Astrocyte (in vitro differentiated cells and primary cell): ENCODE measurements at regions not wholly inside any gene's neighbourhood (a gene's known extent, or its start where the extent isn't known, plus 50 kb on each side); places are given as distances from the start of the nearest gene placed in this dataset.

Source experiments
- DNase-seq: peaks from one replicate; pipeline ENCODE4 v3.0.0-alpha.2; 2010; ENCODE audit warnings: low read depth
- FAIRE-seq: peaks from 2 replicates; lab custom pipeline; 2011; peaks lifted over from hg19 to GRCh38; lab: Jason Lieb, UNC
- H2AFZ ChIP-seq: 2 replicates; pipeline ENCODE4 v1.6.0; 2012; ENCODE audit warnings: low read depth, low read length, inconsistent platforms
- H3K27ac ChIP-seq: 2 replicates; pipeline ENCODE4 v1.5.1; 2011; ENCODE audit warnings: low read depth, low read length, inconsistent platforms
- H3K27me3 ChIP-seq: 2 replicates; pipeline ENCODE4 v1.6.0; 2011; ENCODE audit warnings: low read length, inconsistent platforms; ENCODE audit not compliant: insufficient read depth
- H3K36me3 ChIP-seq: 2 replicates; pipeline ENCODE4 v1.5.1; 2011; ENCODE audit warnings: low read length, inconsistent platforms; ENCODE audit not compliant: insufficient read depth
- H3K4me1 ChIP-seq: 2 replicates; pipeline ENCODE4 v1.5.1; 2011; ENCODE audit warnings: low read length, inconsistent platforms; ENCODE audit not compliant: insufficient read depth
- H3K4me2 ChIP-seq: 2 replicates; pipeline ENCODE4 v1.6.0; 2012; ENCODE audit warnings: low read length, inconsistent platforms
- H3K4me3 ChIP-seq: 2 replicates; pipeline ENCODE4 v1.5.1; 2011; ENCODE audit warnings: low read depth, mild to moderate bottlenecking, low read length, inconsistent platforms; ENCODE audit not compliant: insufficient read depth
- H3K79me2 ChIP-seq: 2 replicates; pipeline ENCODE4 v1.6.0; 2012; ENCODE audit warnings: mild to moderate bottlenecking, low read length, inconsistent platforms; ENCODE audit not compliant: insufficient read depth
- H3K9ac ChIP-seq: 2 replicates; pipeline ENCODE4 v1.6.0; 2012; ENCODE audit warnings: mild to moderate bottlenecking, low read length, inconsistent platforms
- H3K9me3 ChIP-seq: 2 replicates; pipeline ENCODE4 v1.5.1; 2012; ENCODE audit warnings: low read depth, mild to moderate bottlenecking, low read length, inconsistent platforms; ENCODE audit not compliant: insufficient read depth
- H4K20me1 ChIP-seq: 2 replicates; pipeline ENCODE4 v1.6.0; 2012; ENCODE audit warnings: low read length, inconsistent platforms; ENCODE audit not compliant: insufficient read depth
- H3K27ac Mint-ChIP-seq: one replicate; pipeline ENCODE4 v1.8.0; 2021; ENCODE audit warnings: mild to moderate bottlenecking, mixed read lengths; ENCODE audit not compliant: unreplicated experiment
- H3K27me3 Mint-ChIP-seq: one replicate; pipeline ENCODE4 v1.8.0; 2021; ENCODE audit warnings: low read depth, mixed read lengths; ENCODE audit not compliant: unreplicated experiment
- H3K36me3 Mint-ChIP-seq: one replicate; pipeline ENCODE4 v1.8.0; 2021; ENCODE audit warnings: low read depth, mixed read lengths; ENCODE audit not compliant: unreplicated experiment
- H3K4me1 Mint-ChIP-seq: one replicate; pipeline ENCODE4 v1.8.0; 2021; ENCODE audit warnings: low read depth, mixed read lengths; ENCODE audit not compliant: unreplicated experiment
- H3K4me3 Mint-ChIP-seq: one replicate; pipeline ENCODE4 v1.8.0; 2021; ENCODE audit warnings: mild to moderate bottlenecking, moderate library complexity, mixed read lengths; ENCODE audit not compliant: unreplicated experiment
- H3K9me3 Mint-ChIP-seq: one replicate; pipeline ENCODE4 v1.8.0; 2021; ENCODE audit warnings: mild to moderate bottlenecking, mixed read lengths; ENCODE audit not compliant: unreplicated experiment
- EZH2 ChIP-seq: IDR thresholded peaks from 2 replicates; pipeline ENCODE4 v1.6.1; 2012; ENCODE audit warnings: mild to moderate bottlenecking, low read length, inconsistent platforms; ENCODE audit not compliant: insufficient read depth
- TF ChIP-seq, protein P1 (sequence below): IDR thresholded peaks from 2 replicates; pipeline ENCODE4 v1.5.1; 2011; ENCODE audit warnings: low read depth, mild to moderate bottlenecking, inconsistent platforms, low read length, moderate library complexity; ENCODE audit not compliant: insufficient read depth

DNA sequence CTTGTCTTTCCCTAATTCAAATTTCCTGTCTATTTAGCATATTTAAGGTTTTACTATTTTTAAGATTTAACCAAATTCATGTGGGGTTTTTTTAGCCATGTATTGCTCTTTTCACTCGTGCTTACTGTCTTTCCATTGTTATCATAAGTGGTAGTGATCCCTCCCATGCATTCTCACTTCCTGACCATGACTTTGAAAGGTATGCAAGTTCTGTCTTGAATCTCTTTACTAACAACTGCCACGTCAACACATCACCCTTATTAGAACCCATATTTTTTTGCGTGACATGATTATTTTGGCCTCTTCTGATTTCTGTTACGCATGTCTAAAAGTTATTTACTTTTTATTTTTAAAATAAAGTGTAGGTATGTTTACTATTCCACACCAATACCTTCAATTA is 94.7 kb upstream of the CDH6 start:
- FAIRE-seq = no peak
- Mint-ChIP-seq H3K4me3 (no peak overlapping the region), H3K27me3 (no peaks in the 10 kb centered on the region), H3K4me1 (peaks cover 9% of the 10 kb centered on the region), H3K9me3 (no peaks in the 10 kb centered on the region), H3K27ac (no peak overlapping the region), H3K36me3 (no peaks in the 10 kb centered on the region)
- Histone ChIP-seq H3K27ac (no peak overlapping the region), H2AFZ (no peak overlapping the region), H3K4me2 (no peak overlapping the region), H3K4me3 (no peak overlapping the region), H3K4me1 (peaks cover 13% of the 10 kb centered on the region), H3K36me3 (no peaks in the 10 kb centered on the region), H3K9me3 (no peaks in the 10 kb centered on the region), H3K9ac (no peak overlapping the region), H3K79me2 (no peaks in the 10 kb centered on the region), H3K27me3 (no peaks in the 10 kb centered on the region), H4K20me1 (no peaks in the 10 kb centered on the region)
- DNase-seq = no peak
- no peak for TF ChIP-seq EZH2

DNA sequence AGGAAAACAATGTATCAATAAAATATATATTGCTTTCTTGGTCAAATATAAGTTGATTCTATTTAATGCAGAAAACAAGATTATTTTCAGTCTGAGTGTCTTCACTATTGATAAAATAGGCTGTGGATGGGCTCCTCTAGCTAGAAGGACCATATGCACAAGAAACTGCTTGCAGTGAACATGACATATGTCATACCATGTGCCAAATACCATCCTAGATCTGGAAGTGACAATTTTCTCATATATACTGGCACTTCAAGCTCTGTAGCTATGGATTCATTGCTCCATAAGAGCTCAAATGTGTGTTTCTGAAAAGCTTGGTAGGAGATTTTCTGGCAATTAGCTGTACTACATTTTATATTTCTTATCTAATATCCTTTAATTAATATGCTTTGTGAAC is 95.6 kb upstream of the CDH6 start:
- peaks cover 13% of the 10 kb centered on the region for H3K4me1 ChIP-seq
- no peaks in the 10 kb centered on the region for H3K79me2 ChIP-seq
- FAIRE-seq (no peak), DNase-seq (no peak)
- H3K9ac ChIP-seq = no peak overlapping the region
- peaks cover 6% of the 10 kb centered on the region for H3K9me3 Mint-ChIP-seq
- no peaks in the 10 kb centered on the region for H3K27me3 Mint-ChIP-seq
- H3K36me3 ChIP-seq = no peaks in the 10 kb centered on the region
- H2AFZ ChIP-seq = no peak overlapping the region
- no peak overlapping the region for H3K4me3 ChIP-seq
- H3K27me3 ChIP-seq = no peaks in the 10 kb centered on the region
- no peak overlapping the region for H3K4me2 ChIP-seq
- no peaks in the 10 kb centered on the region for H4K20me1 ChIP-seq
- no peak overlapping the region for H3K4me3 Mint-ChIP-seq
- TF ChIP-seq EZH2 = no peak
- TF ChIP-seq, protein P1, sequence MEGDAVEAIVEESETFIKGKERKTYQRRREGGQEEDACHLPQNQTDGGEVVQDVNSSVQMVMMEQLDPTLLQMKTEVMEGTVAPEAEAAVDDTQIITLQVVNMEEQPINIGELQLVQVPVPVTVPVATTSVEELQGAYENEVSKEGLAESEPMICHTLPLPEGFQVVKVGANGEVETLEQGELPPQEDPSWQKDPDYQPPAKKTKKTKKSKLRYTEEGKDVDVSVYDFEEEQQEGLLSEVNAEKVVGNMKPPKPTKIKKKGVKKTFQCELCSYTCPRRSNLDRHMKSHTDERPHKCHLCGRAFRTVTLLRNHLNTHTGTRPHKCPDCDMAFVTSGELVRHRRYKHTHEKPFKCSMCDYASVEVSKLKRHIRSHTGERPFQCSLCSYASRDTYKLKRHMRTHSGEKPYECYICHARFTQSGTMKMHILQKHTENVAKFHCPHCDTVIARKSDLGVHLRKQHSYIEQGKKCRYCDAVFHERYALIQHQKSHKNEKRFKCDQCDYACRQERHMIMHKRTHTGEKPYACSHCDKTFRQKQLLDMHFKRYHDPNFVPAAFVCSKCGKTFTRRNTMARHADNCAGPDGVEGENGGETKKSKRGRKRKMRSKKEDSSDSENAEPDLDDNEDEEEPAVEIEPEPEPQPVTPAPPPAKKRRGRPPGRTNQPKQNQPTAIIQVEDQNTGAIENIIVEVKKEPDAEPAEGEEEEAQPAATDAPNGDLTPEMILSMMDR = no peak
- H3K4me1 Mint-ChIP-seq = peaks cover 9% of the 10 kb centered on the region
- no peaks in the 10 kb centered on the region for H3K9me3 ChIP-seq
- no peak overlapping the region for H3K27ac Mint-ChIP-seq
- H3K27ac ChIP-seq = no peak overlapping the region
- no peaks in the 10 kb centered on the region for H3K36me3 Mint-ChIP-seq

DNA sequence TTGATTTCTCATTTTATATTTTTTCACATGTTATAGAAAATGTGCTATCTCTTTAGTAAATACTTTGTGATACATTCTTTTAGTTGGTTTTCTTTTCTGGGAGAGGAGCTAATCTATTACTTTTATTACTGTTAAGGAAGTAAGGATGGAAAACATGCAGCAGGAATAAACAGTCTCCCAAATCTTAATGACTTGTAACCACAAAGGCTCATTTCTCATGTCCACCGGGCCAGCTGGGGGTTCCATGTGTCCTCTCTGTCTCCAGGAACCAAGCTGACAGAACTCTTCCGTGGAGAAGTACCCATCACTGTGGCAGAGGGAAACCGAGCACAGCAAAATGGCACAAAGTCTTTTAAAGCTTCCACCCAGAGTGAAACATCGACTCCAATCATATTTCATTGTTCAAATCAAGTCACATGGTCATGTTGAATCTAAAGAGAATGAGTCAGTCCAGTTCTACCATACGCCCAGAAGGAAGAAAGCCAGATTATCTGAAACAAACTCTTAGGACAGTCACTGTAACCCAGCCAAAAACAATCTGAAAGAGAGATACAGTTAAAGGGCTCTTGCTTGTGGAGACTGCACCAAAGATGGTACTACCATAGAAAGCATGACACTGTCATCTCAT is 97.1 kb upstream of the CDH6 start:
- DNase-seq (peak; percentile 95), FAIRE-seq (no peak)
- Mint-ChIP-seq H3K27ac (no peak overlapping the region), H3K4me3 (no peak overlapping the region), H3K9me3 (peaks cover 6% of the 10 kb centered on the region), H3K36me3 (no peaks in the 10 kb centered on the region), H3K27me3 (no peaks in the 10 kb centered on the region), H3K4me1 (peaks cover 9% of the 10 kb centered on the region)
- Histone ChIP-seq H3K79me2 (no peaks in the 10 kb centered on the region), H3K4me3 (no peak overlapping the region), H3K36me3 (no peaks in the 10 kb centered on the region), H3K9ac (no peak overlapping the region), H3K4me2 (peak overlapping the region; percentile 35), H3K27ac (peak overlapping the region; percentile 62), H3K4me1 (peaks cover 13% of the 10 kb centered on the region), H3K9me3 (no peaks in the 10 kb centered on the region), H2AFZ (peak overlapping the region; percentile 68), H3K27me3 (no peaks in the 10 kb centered on the region), H4K20me1 (no peaks in the 10 kb centered on the region)
- TF ChIP-seq EZH2 = no peak
- TF ChIP-seq, protein P1 = no peak
